GM21576 (cell line): ENCODE measurements at regions not wholly inside any gene's neighbourhood (a gene's known extent, or its start where the extent isn't known, plus 50 kb on each side); places are given as distances from the start of the nearest gene placed in this dataset.
"Not testable (repeated sequence)": the region's sequence is repeated elsewhere in the genome, so short reads cannot be mapped to it uniquely, and the experiment has no call there.

Source experiments
- ATAC-seq: cut with Tn5 transposase; IDR thresholded peaks from one replicate; pipeline ENCODE4 v1.9.1; 2021; ENCODE audit warnings: mild to moderate bottlenecking, moderate library complexity; ENCODE audit not compliant: unreplicated experiment

DNA sequence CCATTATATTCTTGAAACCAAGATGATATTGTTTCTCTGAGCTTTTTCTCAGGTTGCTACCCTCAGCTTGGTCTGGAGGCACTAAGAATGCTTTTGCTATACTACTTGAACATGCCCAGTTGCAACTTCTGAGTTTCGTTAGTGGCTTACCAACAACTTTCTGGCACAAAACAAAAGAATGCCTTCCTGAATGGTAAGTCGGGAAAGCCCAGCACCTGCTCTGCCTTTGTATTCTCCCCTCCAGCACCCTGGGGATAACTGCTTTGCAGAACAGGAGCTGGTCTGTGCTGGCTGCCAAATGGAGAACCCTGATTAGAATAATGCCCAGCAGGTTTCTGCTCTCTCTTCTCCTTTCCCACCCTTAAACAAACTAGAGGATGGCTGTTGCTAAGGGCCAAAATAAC, 149.3 kb downstream of the TGFB2 start:
- ATAC-seq: no peak

DNA sequence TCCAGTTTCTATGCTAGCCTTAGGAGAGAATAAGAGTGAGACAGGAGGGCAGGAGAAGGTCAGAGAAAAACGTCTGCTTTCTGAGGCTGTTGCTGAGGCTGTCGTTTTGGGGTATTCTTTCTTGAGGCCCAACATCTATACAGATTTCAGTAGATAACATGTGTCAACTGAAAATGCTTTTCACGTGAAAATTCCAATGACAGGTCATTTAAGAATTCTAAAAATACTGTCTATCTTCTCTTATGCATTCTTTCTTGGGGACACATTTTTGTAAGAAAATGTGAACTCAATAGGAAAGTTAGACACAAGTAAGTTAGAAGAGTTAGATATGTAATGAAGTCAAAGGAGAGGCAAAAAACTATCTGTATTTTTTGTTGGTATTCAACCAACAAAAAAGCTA, 150.8 kb downstream of the TGFB2 start:
- ATAC-seq: no peak

DNA sequence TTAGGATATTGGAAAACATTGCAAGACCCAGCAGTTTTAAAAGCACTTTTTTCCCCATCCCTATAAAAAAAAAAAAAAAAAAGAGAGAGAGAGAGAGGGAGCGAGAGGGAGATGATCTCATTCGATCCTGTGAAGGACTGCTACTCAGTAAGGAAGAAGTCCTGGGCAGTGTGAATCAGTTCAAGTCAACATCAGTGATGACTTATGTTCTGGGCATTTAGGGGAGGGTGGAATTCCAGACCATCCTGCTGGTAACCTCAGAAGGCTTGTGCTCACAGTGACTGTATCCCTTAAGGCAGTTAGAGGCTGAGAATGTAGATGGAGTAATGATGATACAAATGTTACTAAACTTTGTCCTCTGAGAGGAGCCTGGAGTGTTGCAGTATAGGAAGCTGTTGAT, 151.4 kb downstream of the TGFB2 start:
- ATAC-seq: no peak

DNA sequence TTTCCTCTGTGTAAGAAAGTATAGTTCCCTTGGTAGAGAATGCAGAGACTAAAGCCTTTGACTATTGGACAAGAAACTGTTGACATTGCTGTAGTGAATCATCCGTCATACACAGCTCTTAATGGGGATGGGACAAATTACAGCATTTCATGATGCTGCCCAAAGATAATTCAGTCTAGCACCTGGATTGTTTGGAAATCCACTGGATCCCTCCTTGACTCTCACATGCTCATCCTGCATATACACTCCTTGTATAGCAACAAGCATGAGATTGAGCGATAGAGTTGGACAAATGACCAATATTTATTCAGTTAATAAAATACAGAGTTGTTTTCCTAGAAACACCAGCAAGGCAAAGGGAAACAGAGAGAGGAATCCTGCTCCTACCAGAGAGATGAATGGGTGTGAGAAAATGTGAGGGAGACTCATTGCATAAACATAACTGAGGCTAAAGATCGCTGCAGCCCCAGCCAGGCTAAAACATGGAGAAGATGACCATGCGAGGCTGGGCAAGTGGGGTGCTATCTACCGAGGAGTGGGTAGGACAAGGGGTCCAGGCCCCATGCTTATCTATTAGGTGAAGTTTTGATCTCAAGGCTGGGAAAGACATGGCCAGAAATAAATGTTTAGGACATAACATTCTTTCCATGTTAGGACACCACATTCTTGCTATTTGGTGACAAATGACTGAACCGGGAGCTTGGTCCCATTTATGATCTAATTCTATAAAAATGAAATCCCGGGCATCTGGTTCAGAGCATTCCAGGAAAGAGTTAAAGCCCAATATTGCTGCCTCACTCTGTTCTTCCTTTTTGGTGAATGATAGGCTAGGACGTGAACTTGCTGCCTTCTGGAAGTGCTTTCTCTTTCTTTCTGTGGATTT, 153.2 kb downstream of the TGFB2 start:
- no peak for ATAC-seq

DNA sequence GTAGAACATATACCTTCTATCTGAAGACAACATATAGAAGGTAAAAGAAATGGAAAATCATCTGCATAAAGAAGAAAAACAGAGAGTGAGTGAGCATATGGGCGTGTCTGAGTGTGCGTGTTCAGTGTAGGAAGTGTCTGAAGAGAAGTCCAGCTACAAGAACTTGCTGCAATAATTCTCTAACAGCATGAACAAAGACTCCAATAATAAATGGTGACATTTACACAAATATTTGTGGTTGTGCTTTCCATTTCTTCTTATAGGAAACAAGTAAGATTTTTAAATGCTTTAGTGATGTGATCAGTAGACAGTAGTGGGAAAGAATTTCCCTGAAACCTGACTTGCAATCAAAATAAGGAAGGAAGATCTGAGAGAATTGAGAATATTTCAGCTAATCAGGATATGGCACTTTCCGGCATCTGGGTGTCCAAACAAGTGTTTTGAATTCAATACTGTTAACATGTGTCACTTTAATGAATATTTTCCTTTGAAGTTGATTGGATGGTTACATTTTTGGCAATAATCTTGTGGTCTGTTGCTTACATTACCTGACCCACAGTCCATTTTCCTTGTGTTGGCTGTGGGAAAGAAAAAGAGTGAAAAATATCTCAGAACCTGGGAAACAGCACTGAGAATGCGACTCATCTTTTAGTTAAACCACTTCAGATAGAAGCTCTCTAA, 154.0 kb downstream of the TGFB2 start:
- ATAC-seq: no peak

DNA sequence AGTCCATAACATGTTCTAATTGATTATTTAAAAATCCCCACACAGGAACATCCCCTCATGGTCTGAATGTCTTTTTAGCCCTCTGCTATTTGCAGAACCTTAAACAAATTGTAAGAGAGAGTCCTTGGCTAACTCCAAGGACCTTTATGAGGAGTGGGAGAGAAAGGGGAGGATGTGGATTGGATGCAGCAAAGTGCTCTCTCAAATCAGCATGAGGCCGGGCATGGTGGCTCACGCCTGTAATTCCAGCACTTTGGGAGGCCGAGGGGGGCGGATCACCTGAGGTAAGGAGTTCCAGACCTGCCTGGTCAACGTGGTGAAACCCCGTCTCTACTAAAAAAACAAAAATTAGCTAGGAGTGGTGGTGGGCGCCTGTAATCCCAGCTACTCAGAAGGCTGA, 154.8 kb downstream of the TGFB2 start:
- ATAC-seq: no peak

DNA sequence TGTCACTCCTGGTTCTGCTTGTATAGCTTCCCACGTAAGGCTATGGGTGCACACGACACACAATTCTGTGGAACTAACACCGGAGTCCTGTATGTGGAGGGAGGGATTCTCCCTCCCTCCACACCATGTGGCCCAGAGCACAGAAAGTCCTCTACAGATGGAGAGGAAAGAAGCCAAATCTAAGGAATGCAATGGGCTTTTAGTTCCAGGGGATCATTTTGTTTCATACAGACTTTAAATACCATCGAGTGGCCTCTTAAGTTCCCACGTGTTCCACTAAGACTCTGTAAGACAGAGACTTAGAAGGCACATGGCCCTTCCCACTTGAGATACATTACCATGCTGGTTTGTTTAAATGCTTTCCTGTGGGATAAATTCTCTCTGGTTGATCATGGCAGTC, 156.0 kb downstream of the TGFB2 start:
- ATAC-seq: no peak

DNA sequence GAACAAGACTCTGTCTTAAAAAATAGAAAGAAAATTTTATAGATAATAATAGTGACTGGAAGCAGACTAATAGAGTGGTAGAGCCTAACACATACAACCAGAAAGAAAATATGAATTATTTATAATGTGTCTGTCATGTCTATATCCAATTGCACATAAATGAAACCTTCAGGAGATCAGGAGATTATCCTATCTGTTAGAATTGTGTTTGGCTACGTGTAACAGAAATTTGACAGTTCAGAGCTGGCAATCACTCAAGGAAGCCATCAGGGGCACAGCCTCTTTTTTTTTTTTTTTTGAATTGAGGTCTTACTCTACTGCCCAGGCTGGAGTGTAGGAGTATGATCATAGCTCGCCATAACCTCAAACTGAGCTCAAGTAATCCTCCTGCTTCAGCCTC, 157.2 kb downstream of the TGFB2 start:
- no peak for ATAC-seq

DNA sequence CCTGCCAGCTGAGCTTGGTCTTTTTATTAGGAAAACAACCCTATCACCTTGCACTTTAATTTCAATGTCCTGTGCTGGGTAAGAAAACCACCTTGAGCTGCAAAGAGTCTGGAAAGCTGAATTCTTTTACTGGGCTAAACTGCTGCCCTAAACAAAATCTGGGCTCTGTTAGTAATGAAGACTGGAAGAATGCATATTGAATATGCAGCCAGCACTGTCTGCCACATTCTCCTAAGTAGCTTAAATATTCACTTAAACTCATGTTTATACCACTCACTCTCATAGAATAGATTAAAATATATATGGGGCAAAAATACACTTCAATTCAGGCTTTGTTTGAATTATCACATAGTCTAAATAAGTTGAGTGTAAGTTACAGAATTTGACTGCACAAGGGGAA, 158.0 kb downstream of the TGFB2 start:
- no peak for ATAC-seq

DNA sequence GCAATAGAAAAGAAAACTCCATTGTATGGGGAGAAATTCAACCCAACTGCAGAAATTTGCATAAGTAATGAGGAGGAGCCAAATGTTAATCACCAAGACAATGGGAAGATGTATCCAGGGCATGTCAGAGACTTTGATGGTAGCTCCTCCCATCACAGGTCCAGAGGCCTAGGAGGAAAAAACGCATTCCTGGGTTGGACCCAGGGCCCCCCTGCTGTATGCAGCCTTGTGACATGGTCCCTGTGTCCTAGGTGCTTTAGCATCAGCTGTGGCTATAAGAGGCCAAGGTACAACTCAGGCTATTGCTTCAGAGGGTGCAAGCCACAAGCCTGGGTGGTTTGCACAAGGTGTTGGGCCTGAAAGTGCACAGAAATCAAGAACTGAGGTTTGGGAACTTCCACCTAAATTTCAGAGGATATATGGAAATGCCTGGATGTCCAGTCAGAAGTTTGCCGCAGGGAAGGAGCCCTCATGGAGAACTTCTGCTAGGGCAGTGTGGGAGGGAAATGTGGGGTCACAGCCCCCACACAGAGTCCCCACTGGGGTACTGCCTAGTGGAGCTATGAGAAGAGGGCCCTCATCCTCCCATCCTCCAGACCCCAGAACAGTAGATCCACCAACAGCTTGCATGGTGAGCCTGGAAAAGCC, 162.3 kb downstream of the TGFB2 start:
- ATAC-seq: no peak

DNA sequence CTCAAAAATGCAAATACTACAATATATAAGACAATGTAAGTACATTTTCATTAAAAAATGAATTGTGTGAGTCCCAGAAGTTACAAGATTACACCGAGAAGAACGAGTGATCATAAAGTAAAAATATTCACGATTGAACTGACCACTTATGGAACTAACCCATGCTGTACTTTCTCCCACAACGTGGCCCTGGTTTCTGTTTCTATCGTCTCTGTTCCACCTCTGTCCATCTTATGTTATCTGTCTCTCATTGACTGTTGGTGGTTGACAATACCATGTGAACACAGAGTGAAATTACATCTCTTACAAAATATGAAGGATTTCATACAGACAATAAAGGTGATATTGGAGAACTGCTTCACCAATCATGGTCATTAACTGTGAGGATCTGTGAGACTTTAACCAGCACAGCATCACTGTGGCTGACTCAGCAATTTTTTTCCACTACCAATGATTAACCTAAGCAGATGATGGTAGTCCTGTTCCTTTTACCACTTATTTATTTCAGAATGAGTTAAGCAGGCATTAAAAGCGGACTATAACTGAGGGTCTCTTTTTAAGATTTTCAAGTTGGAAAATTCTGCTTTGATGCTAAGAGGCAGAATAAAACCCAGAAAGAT, 165.1 kb downstream of the TGFB2 start:
- ATAC-seq: no peak

DNA sequence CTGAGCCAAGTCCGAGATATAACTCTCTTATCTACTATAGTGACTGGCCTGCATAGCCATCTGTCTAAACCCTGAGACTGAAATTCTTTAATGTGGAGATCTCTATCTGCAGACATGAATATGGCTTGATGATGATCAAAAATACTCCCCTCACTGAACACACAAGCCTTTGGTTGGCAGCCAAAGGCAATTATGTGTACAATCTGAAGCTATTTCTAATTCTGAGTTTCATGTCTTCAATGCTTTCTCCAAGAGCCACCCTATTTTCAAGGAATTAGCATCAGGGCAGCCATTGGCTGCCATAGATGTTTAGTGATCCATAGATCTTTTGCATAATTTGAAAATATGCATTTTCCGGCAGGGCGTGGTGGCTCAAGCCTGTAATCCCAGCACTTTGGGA, 168.2 kb downstream of the TGFB2 start:
- ATAC-seq: no peak

DNA sequence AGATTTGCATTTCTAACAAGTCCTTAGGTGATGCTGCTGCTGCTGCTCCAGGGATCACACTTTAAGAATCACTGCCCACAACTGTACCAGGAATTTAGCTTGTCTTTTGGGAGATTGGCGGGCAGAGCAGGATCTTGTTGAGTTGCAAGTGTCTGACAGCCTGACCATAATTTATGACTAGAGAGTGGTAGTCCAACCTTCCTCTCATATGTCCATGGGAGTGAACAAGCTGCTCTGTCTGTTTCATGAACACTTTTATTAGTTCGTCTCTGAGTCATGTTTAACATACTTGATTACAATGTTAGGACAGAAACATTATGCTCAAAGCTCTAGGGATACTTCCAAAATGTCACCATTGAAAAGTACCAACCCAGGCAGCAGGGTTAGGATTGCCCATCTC, 169.6 kb downstream of the TGFB2 start:
- ATAC-seq: no peak

DNA sequence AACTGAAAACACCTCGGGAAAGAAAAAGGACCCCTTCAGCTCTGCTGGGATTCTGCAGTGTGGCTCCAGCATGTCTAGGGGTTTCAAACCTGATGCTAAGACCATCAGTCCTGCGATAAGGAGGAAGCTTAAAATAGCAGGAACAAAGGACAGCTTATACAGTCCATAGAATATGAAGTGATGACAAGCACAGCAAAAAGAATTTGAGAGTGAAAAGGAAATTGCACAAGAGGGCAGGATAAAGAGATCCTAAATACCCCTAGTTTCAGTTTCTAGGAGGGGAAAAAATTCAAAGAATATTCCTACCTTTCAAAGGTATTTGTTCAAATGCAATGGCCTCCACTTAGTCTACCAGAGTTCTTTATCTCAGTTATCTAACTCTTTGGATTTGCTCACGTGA, 171.4 kb downstream of the TGFB2 start:
- ATAC-seq: no peak

DNA sequence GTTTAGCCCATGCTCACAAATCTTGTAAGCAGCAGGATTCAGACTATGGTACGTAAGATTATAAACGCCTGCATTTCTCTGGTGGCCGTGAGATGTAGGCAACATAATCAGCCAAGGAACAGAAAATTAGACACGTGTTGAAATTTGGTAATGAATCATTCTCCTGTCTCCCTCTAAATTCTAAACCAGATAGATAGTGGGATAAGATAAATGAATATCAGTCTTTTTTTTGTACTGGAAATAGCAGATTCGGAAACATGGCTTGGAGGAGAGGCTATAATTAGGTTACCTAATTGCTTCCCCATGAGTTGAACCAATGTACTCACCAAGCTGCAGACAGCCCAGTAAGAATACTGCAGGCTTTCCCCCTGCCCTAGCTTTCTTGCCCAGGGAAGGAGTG, 172.3 kb downstream of the TGFB2 start:
- no peak for ATAC-seq

DNA sequence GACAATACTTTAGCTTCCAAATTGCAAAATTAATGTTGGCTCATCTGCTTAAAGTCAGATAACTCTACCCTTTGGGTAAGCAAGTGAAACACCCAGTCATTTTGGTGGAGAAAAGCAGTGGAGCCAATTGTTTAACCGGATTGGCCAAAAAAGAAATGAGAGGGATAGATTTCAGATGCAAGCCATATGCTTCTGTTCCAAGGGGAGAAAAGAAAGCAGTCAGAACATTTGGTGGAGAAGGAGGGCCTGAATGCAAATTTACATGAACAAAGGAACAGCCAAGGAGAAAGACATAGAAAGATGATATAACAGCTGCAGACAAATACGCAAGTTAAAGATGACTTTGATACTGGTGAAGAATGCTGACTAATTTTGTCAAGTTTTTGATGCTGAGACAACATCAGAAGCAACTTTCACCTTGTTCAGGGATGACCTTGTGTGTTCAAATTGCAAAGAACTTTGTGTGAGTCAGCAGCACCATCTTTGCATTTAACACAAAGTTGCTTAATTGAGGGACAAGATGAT, 173.1 kb downstream of the TGFB2 start:
- ATAC-seq: no peak

DNA sequence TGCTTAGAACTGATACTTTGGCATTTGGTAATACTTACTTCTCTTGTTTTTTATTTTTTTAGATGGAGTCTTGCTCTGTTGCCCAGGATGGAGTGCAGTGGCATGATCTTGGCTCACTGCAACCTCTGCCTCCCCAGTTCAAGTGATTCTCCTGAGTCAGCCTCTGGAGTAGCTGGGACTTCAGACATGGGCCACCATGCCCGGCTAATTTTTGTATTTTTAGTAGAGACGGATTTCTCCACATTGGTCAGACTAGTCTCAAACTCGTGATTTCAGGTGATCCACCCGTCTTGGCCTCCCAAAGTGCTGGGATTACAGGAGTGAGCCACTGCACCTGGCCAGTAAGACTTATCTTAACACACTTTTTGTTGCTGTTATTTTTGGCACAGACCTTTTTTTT, 175.5 kb downstream of the TGFB2 start:
- not testable (repeated sequence) for ATAC-seq

DNA sequence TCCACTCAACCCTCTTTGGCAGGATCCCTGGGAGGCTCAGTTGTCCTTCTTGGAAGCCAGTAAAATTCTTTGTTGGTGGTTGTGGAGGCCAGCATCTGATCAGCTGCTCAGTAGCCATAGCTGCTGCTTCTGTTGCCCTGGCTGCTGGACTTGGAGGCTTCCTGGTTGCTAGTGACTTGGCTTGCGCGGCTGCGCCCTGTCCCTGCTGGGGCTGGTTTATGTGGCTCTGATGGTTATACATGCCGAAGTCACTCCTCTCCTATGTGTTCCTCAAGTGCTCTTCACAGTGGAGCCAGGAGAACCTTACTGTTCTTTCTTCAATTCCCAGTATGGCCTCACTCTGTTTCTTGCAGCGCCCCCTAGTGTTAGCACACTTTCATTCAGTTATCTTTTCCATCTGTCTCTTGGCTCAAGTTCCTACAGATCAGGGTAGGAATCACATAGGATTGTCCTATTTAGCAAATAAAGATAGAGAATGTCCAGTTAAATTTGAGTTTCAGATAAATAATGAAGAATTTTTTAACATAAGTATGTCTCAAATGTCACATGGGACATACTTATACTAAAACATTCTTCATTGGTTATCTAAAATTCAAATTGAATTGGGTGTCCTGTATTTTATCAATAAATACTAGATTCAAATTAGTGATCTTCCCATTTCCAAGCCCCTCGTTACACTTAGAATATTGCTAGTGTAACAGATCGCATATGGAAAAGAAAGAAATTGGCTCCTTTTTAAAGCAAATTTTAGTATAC, 176.5 kb downstream of the TGFB2 start:
- ATAC-seq: peak; percentile 81

DNA sequence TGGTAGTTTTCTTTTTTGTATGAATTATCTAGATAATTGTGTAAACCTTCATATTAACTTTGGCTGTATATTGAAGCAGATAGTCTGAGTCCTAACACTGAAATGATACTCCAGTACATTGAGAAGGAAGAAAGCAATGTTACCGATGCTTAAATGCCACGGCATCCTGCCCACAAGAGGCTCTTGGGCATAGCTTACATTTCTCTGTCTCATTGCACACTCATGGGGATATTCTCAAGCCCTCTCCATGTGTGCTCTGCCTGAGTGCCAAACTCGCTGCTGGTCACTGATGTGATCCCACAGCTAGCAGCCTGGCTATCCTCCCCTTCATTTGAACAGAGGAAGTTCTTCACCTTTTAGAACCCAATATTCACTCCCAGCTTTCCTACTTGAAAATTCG, 179.4 kb downstream of the TGFB2 start:
- no peak for ATAC-seq

DNA sequence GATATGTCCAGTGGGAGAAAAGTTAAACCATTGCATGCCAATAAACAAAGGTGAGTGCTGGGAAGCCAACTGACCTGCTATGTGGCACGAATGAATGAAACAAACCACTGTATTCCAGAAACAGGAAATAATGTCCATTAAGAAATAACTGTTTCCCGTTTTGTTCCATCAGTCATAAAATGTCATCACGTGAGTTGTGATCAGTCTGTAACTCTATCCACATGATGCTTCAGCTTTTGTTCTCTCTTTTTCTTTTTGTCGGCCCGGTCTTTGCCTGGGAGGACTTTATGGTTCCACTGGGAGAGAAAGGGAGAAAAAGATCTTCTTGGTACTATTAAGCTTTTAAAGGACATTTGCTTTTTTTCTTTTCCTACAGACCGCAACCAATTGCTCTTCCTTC, 179.9 kb downstream of the TGFB2 start:
- ATAC-seq: no peak
